ENCODE measurements at regions not wholly inside any gene's neighbourhood (a gene's known extent, or its start where the extent isn't known, plus 50 kb on each side); places are given as distances from the start of the nearest gene placed in this dataset. TPM values are rescaled to one million over a fixed set of nuclear protein-coding genes. Genes with fewer than 3 reads are reported as not detected.

DNA sequence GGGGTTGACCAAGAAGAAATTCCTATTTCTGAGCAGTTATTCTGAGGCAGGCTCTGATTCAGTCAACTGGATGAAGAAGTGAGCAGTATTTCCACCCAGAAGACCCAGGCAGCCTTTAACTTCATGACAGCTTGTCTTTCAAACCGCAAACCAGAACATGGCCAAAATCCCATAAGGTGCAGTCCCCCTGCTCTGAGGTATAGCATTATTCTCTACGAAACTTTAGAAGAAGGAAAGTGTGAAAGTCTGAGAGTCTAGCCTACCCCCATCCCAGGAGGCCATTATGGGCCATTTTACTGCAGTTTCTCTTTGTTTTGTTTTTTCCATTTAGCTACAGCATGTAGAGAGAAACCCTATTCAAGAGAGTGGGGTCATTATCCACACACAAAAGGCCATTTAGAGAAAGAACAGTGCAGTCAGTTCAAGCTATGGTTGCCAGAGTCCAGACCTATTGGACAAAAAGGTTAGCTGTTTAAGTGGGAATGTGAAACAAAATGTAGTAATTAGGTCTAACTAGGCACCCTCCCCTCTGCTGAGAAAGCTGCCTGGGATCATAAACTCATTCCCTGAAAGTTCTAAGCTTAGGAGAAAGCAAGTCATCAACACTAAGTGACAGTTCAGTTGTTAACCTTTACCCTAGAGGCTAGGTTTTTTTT lies 52.1 kb upstream of the RASGEF1B start:
- H3K27ac ChIP-seq (ENCODE audit: low read depth, low read length), result peak overlapping the region; percentile 12
- peak in 2 of 6 donors; percentile 54 to 69 for DNase-seq (ENCODE audit: low read depth in 4 of 6, low spot score in 6 of 6)
- no CpG with 5 or more reads among the region's 2 CpGs for WGBS (ENCODE audit: insufficient coverage)
- peaks cover 5% of the 10 kb centered on the region for H3K9me3 ChIP-seq (ENCODE audit: control insufficient read depth, insufficient read depth, low read length)
- H3K36me3 ChIP-seq (ENCODE audit: control insufficient read depth, insufficient read depth, low read length), result no peaks in the 10 kb centered on the region
- peaks cover 8% of the 10 kb centered on the region for H3K4me1 ChIP-seq (ENCODE audit: control insufficient read depth, insufficient read depth, low read length)
- no peak overlapping the region for H3K4me3 ChIP-seq (ENCODE audit: low read depth, low read length)
- no peaks in the 10 kb centered on the region for H3K27me3 ChIP-seq (ENCODE audit: control insufficient read depth, insufficient read depth, low read length)

DNA sequence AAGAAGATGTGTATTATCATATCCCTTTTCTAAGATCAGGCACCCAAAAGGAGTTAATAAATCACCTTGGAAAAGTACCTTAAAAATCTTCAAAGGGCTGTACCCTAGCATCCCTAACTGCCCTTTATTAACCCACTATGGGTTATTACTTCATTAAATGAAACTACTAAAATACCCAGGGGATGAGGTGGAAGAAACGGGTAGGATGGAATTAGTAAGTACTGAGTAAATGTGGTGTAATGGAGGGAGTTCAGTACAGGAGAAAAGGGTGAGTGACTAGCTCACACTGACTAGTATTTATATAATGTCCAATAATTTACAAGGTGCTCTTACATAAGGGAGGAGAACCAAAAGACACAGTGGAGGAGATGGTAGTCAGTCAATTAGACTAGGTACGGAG lies 51.0 kb upstream of the RASGEF1B start:
- DNase-seq (ENCODE audit: low read depth in 4 of 6, low spot score in 6 of 6), result no peak
- Histone ChIP-seq H3K27me3 (ENCODE audit: control insufficient read depth, insufficient read depth, low read length) (no peaks in the 10 kb centered on the region), H3K4me3 (ENCODE audit: low read depth, low read length) (no peak overlapping the region), H3K9me3 (ENCODE audit: control insufficient read depth, insufficient read depth, low read length) (peaks cover 2% of the 10 kb centered on the region), H3K4me1 (ENCODE audit: control insufficient read depth, insufficient read depth, low read length) (peaks cover 8% of the 10 kb centered on the region), H3K36me3 (ENCODE audit: control insufficient read depth, insufficient read depth, low read length) (no peaks in the 10 kb centered on the region), H3K27ac (ENCODE audit: low read depth, low read length) (no peak overlapping the region)
- no CpG with 5 or more reads among the region's 2 CpGs for WGBS (ENCODE audit: insufficient coverage)

DNA sequence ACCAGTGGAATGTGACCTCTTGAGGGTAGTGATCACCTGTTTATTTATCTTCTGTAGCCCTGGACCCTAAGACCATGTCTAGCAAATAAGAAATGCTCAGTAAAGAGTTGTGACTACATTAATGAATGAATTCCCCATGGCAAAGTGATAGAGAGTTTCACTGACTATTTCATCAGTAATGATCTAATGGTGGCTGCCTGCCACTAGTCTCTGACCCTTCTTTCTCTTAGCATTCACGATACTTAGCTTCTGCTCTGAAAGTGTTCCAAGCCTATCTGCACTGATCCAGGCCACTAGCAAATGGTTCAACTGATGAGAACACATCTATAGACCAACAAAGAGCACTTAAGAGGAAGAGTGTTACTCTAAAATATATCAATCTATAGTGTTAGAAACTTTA lies 50.0 kb upstream of the RASGEF1B start:
- Histone ChIP-seq H3K36me3 (ENCODE audit: control insufficient read depth, insufficient read depth, low read length) (no peaks in the 10 kb centered on the region), H3K27me3 (ENCODE audit: control insufficient read depth, insufficient read depth, low read length) (no peaks in the 10 kb centered on the region), H3K27ac (ENCODE audit: low read depth, low read length) (no peak overlapping the region), H3K4me1 (ENCODE audit: control insufficient read depth, insufficient read depth, low read length) (peaks cover 4% of the 10 kb centered on the region), H3K9me3 (ENCODE audit: control insufficient read depth, insufficient read depth, low read length) (no peaks in the 10 kb centered on the region), H3K4me3 (ENCODE audit: low read depth, low read length) (no peak overlapping the region)
- DNase-seq (ENCODE audit: low read depth in 4 of 6, low spot score in 6 of 6), result no peak
- no CpG with 5 or more reads among the region's 1 CpG for WGBS (ENCODE audit: insufficient coverage)

Small RNA genes lying in the stretch of these regions (small RNA-seq; reads per million reads assigned to genes)
- gene RF00322 (ENCODE audit: low replicate concordance), result not detected
- not detected for gene RNU6-499P (ENCODE audit: low replicate concordance)

All from spinal cord (tissue), 10 donors.